ENCODE measurements at regions not wholly inside any gene's neighbourhood (a gene's known extent, or its start where the extent isn't known, plus 50 kb on each side); places are given as distances from the start of the nearest gene placed in this dataset.

DNA sequence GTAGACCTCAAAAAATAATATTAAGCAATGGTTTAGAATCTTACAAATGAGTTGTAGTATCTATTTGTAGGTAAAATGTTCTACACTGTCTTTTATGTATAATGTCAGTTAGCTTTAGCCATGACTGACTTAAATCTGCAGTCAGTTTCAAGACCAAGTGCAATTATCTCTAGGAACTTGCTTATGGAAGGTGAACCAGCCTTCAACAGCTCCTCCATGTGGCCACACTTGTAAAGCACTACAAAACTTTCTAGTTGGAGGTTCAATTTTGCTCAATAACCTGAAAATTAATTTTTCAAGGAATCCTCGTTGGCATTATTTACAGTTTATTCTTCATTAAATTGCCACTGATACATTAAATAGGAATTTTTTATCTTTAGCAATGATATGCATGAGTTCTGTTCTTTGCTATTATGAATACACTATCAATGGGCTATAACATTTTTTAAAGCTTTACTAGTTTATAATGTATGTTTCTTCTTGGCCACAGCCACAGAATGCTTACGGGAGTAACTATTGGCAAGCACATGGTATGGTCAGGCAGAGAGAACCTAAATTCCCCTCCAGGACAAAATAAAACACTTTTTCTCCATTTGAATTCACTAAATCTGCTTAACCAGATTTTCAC, 315.3 kb upstream of the UBE2E2 start:
- TF ChIP-seq GATA1 (IDR thresholded peaks at IDR 0.05; ENCODE audit: low read depth, low read length), result no peak
- TF ChIP-seq POLR2A (IDR thresholded peaks at IDR 0.05; ENCODE audit: low read length), result no peak
- peak; percentile 21 to 24 for DNase-seq

GRCh38 chr3:22893101-22893500, 310.0 kb upstream of the UBE2E2 start:
- TF ChIP-seq GATA1 (IDR thresholded peaks at IDR 0.05; ENCODE audit: low read depth, low read length) (no peak), POLR2A (IDR thresholded peaks at IDR 0.05; ENCODE audit: low read length) (no peak)
- DNase-seq, result no peak

- DNase-seq, result no peak
- TF ChIP-seq POLR2A (IDR thresholded peaks at IDR 0.05; ENCODE audit: low read length) (no peak), GATA1 (IDR thresholded peaks at IDR 0.05; ENCODE audit: low read depth, low read length) (no peak)
Measured at GRCh38 chr3:22893644-22894325, 309.3 kb upstream of the UBE2E2 start.

- DNase-seq, result no peak
- TF ChIP-seq GATA1 (IDR thresholded peaks at IDR 0.05; ENCODE audit: low read depth, low read length), result no peak
- TF ChIP-seq POLR2A (IDR thresholded peaks at IDR 0.05; ENCODE audit: low read length), result no peak
Measured at GRCh38 chr3:22894865-22895264, 308.3 kb upstream of the UBE2E2 start.

- no peak for DNase-seq
- TF ChIP-seq GATA1 (IDR thresholded peaks at IDR 0.05; ENCODE audit: low read depth, low read length) (no peak), POLR2A (IDR thresholded peaks at IDR 0.05; ENCODE audit: low read length) (no peak)
Measured at GRCh38 chr3:22895671-22896070, 307.5 kb upstream of the UBE2E2 start.

DNA sequence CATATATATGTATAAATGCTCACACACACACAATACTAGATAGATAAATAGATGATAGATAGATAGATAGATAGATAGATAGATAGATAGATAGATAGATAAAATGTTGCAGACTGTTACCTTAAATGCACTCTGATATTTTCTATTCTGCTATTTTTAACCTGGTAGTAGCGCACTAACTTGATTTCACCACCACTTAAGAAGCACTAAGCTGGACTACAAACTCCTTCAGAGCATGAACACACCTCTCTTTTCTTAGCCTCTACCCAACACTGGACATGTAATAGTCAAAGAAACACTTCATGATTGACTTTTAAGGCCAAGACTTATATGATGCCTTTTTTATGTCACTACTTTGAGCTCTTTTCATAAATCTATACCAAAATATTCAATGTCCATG, 304.6 kb upstream of the UBE2E2 start:
- TF ChIP-seq GATA1 (IDR thresholded peaks at IDR 0.05; ENCODE audit: low read depth, low read length) (no peak), POLR2A (IDR thresholded peaks at IDR 0.05; ENCODE audit: low read length) (no peak)
- no peak for DNase-seq

- no peak for TF ChIP-seq GATA1 (IDR thresholded peaks at IDR 0.05; ENCODE audit: low read depth, low read length)
- no peak for TF ChIP-seq POLR2A (IDR thresholded peaks at IDR 0.05; ENCODE audit: low read length)
- no peak for DNase-seq
Measured at GRCh38 chr3:22899441-22899840, 303.7 kb upstream of the UBE2E2 start.

DNA sequence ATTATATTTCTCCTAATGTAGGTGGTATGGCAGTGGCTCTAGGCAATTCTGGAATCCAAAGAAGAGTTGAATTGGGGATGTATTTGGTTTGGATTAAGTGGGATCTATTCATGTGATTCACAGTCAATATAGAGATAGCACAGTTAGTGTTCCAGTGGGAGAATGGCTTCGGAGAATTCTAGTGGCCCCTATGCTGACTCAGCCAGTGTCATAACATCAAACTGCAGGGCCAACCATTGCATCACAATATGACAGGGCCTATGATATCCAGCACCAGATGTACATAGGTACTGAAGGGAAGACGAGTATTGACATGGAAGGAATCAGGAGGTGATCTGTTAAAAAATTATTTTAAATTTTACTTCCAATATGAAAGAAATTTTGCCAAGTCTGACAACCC, 302.8 kb upstream of the UBE2E2 start:
- no peak for TF ChIP-seq POLR2A (IDR thresholded peaks at IDR 0.05; ENCODE audit: low read length)
- no peak for DNase-seq

DNA sequence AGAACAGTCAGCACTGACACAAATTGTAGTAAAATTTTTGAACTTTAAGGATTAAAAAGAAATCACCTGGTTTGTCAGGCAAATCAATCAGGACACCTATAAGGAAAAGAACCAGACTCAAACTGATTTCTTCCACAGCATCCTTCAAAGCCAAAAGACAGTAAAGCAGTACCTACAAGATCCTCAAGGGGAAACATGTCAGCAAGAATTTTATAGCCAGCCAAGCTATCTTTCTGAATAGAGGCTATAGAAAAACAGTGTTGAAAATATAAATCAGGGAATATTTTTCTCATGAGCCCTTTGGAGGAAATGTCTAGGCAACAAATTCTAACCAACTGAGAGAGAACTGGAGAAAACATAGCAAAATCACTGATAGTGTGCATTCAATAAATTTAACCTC, 301.4 kb upstream of the UBE2E2 start:
- DNase-seq, result no peak
- TF ChIP-seq GATA1 (IDR thresholded peaks at IDR 0.05; ENCODE audit: low read depth, low read length) (no peak), POLR2A (IDR thresholded peaks at IDR 0.05; ENCODE audit: low read length) (no peak)

- DNase-seq, result no peak
- TF ChIP-seq POLR2A (IDR thresholded peaks at IDR 0.05; ENCODE audit: low read length) (no peak), GATA1 (IDR thresholded peaks at IDR 0.05; ENCODE audit: low read depth, low read length) (no peak)
Measured at GRCh38 chr3:22907161-22907780, 295.9 kb upstream of the UBE2E2 start.

GRCh38 chr3:22907796-22908195, 295.3 kb upstream of the UBE2E2 start:
- TF ChIP-seq GATA1 (IDR thresholded peaks at IDR 0.05; ENCODE audit: low read depth, low read length), result no peak
- no peak for TF ChIP-seq POLR2A (IDR thresholded peaks at IDR 0.05; ENCODE audit: low read length)
- DNase-seq, result no peak

DNA sequence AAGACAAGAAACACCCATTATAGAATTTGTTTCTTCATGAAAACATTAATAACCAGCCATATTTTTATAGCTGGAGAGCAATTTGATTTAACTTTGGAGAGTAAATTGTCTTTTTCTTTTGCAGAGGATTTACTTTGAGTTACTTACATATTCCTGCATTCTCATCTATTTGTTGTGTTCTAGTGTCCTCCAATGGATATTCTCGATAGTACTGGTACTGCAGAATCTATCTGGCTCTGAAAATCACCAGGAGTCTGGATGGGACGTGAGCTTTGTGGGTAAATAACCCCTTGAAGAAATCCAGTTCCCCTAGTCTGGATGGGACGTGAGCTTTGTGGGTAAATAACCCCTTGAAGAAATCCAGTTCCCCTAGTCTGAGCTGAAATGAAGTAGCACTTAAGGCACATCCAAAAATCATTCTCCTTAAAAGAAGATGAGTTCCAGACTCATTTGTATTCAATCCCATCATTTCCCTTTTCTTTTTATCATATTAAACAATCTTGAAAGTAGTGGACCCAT, 294.1 kb upstream of the UBE2E2 start:
- TF ChIP-seq POLR2A (IDR thresholded peaks at IDR 0.05; ENCODE audit: low read length) (no peak), GATA1 (IDR thresholded peaks at IDR 0.05; ENCODE audit: low read depth, low read length) (no peak)
- no peak for DNase-seq

GRCh38 chr3:22916933-22917332, 286.2 kb upstream of the UBE2E2 start:
- no peak for DNase-seq
- TF ChIP-seq GATA1 (IDR thresholded peaks at IDR 0.05; ENCODE audit: low read depth, low read length) (no peak), POLR2A (IDR thresholded peaks at IDR 0.05; ENCODE audit: low read length) (no peak)

- TF ChIP-seq GATA1 (IDR thresholded peaks at IDR 0.05; ENCODE audit: low read depth, low read length) (no peak), POLR2A (IDR thresholded peaks at IDR 0.05; ENCODE audit: low read length) (no peak)
- DNase-seq, result no peak
Measured at GRCh38 chr3:22920006-22920405, 283.1 kb upstream of the UBE2E2 start.

- DNase-seq, result no peak
- TF ChIP-seq GATA1 (IDR thresholded peaks at IDR 0.05; ENCODE audit: low read depth, low read length) (no peak), POLR2A (IDR thresholded peaks at IDR 0.05; ENCODE audit: low read length) (no peak)
Measured at GRCh38 chr3:22922317-22922716, 280.8 kb upstream of the UBE2E2 start.

Measured in erythroblast (primary cell).